Uterus (tissue), 3 donors: ENCODE measurements at regions not wholly inside any gene's neighbourhood (a gene's known extent, or its start where the extent isn't known, plus 50 kb on each side); places are given as distances from the start of the nearest gene placed in this dataset.

Source experiments
- DNase-seq, 2 donors: peaks; one replicate each; pipeline ENCODE4 v3.0.0-alpha.2; 2019 to 2020
- H3K27ac ChIP-seq, 2 donors: fragments of 200-600 bp; sonication (generic); 1 replicate in 1 of 2; 2 replicates in 1 of 2; pipeline ENCODE4 v1.5.1; 2016 to 2018
- H3K27me3 ChIP-seq, 2 donors: fragments of 200-600 bp; sonication (generic); one replicate each; pipeline ENCODE4 v1.5.1; 2018 to 2019; ENCODE audit warnings: control low read depth in 1 of 2
- H3K36me3 ChIP-seq, 2 donors: fragments of 200-600 bp; sonication (generic); one replicate each; pipeline ENCODE4 v1.5.1; 2019; ENCODE audit warnings: control low read depth in 1 of 2
- H3K4me1 ChIP-seq, 2 donors: fragments of 200-600 bp; sonication (generic); one replicate each; pipeline ENCODE4 v1.5.1; 2018 to 2019; ENCODE audit warnings: control low read depth in 1 of 2
- H3K4me3 ChIP-seq, 2 donors: fragments of 200-600 bp; sonication (generic); 1 replicate in 1 of 2; 2 replicates in 1 of 2; pipeline ENCODE4 v1.5.1; 2018 to 2019; ENCODE audit warnings: mild to moderate bottlenecking in 1 of 2
- H3K9me3 ChIP-seq, 2 donors: fragments of 200-600 bp; sonication (generic); one replicate each; pipeline ENCODE4 v1.5.1; 2019; ENCODE audit warnings: control low read depth in 1 of 2
- CTCF ChIP-seq, 4 experiments: fragments of 200-600 bp in 2 of 4; fragments of 450-650 bp in 2 of 4; sonication (generic) in 2 of 4; IDR thresholded peaks; one replicate each; pipeline ENCODE4 v1.5.1; 2016 to 2019; ENCODE audit warnings: antibody characterized with exemption in 4 of 4, mild to moderate bottlenecking in 2 of 4, moderate library complexity in 1 of 4
- POLR2A ChIP-seq, 2 donors: fragments of 450-650 bp; IDR thresholded peaks; one replicate each; pipeline ENCODE4 v1.6.1; 2016; ENCODE audit warnings: antibody characterized with exemption in 2 of 2, mild to moderate bottlenecking in 1 of 2, moderate library complexity in 1 of 2
- intact Hi-C: fragments of 100-400 bp; cut with DNase I; formaldehyde crosslinking; loops from one replicate; pipeline ENCODE4 v1.15.1; 2023; ENCODE audit warnings: low total_unique reads
- donor health status: DM: yes; HTN: yes; CAD: no.

- DNase-seq, result no peak
- intact Hi-C loops, result no loop called here
- TF ChIP-seq CTCF (IDR thresholded peaks at IDR 0.05) (no peak), POLR2A (IDR thresholded peaks at IDR 0.05) (no peak)
- H3K27ac ChIP-seq, result no peak overlapping the region
- no peaks in the 10 kb centered on the region for H3K36me3 ChIP-seq
- no peaks in the 10 kb centered on the region for H3K9me3 ChIP-seq
- no peak overlapping the region for H3K4me3 ChIP-seq
- no peaks in the 10 kb centered on the region for H3K4me1 ChIP-seq
- H3K27me3 ChIP-seq, result no peaks in the 10 kb centered on the region
Observed at GRCh38 chr1:34362949-34363348, 186.2 kb downstream of the C1orf94 start.

GRCh38 chr1:34363447-34363846 lies 186.7 kb downstream of the C1orf94 start:
- no peaks in the 10 kb centered on the region for H3K4me1 ChIP-seq
- no peaks in the 10 kb centered on the region for H3K9me3 ChIP-seq
- H3K4me3 ChIP-seq, result no peak overlapping the region
- DNase-seq, result no peak
- no peaks in the 10 kb centered on the region for H3K27me3 ChIP-seq
- intact Hi-C loops, result no loop called here
- no peaks in the 10 kb centered on the region for H3K36me3 ChIP-seq
- no peak for TF ChIP-seq CTCF (IDR thresholded peaks at IDR 0.05)
- TF ChIP-seq POLR2A (IDR thresholded peaks at IDR 0.05), result no peak
- H3K27ac ChIP-seq, result no peak overlapping the region

- Histone ChIP-seq H3K9me3 (no peaks in the 10 kb centered on the region), H3K4me3 (no peak overlapping the region), H3K27me3 (no peaks in the 10 kb centered on the region), H3K36me3 (no peaks in the 10 kb centered on the region), H3K27ac (no peak overlapping the region), H3K4me1 (no peaks in the 10 kb centered on the region)
- intact Hi-C loops, result no loop called here
- no peak for DNase-seq
- TF ChIP-seq POLR2A (IDR thresholded peaks at IDR 0.05) (no peak), CTCF (IDR thresholded peaks at IDR 0.05) (no peak)
Observed at GRCh38 chr1:34363915-34364314, 187.2 kb downstream of the C1orf94 start.

- DNase-seq, result no peak
- intact Hi-C loops, result no loop called here
- TF ChIP-seq POLR2A (IDR thresholded peaks at IDR 0.05), result no peak
- no peak for TF ChIP-seq CTCF (IDR thresholded peaks at IDR 0.05)
- no peak overlapping the region for H3K27ac ChIP-seq
- H3K36me3 ChIP-seq, result no peaks in the 10 kb centered on the region
- no peak overlapping the region for H3K4me3 ChIP-seq
- no peaks in the 10 kb centered on the region for H3K9me3 ChIP-seq
- H3K4me1 ChIP-seq, result no peaks in the 10 kb centered on the region
- no peaks in the 10 kb centered on the region for H3K27me3 ChIP-seq
Observed at GRCh38 chr1:34364376-34364775, 187.7 kb downstream of the C1orf94 start.

- H3K4me3 ChIP-seq, result no peak overlapping the region
- H3K36me3 ChIP-seq, result no peaks in the 10 kb centered on the region
- H3K4me1 ChIP-seq, result no peaks in the 10 kb centered on the region
- no peak for TF ChIP-seq POLR2A (IDR thresholded peaks at IDR 0.05)
- TF ChIP-seq CTCF (IDR thresholded peaks at IDR 0.05), result no peak
- no peak overlapping the region for H3K27ac ChIP-seq
- H3K27me3 ChIP-seq, result no peaks in the 10 kb centered on the region
- intact Hi-C loops, result no loop called here
- H3K9me3 ChIP-seq, result no peaks in the 10 kb centered on the region
- DNase-seq, result no peak
Observed at GRCh38 chr1:34365295-34365694, 188.6 kb downstream of the C1orf94 start.
